HG02884 (cell line): ENCODE measurements at regions not wholly inside any gene's neighbourhood (a gene's known extent, or its start where the extent isn't known, plus 50 kb on each side); places are given as distances from the start of the nearest gene placed in this dataset.
"Not testable (repeated sequence)": the region's sequence is repeated elsewhere in the genome, so short reads cannot be mapped to it uniquely, and the experiment has no call there.

ENCODE experiments used
- ATAC-seq: cut with Tn5 transposase; IDR thresholded peaks from one replicate; pipeline ENCODE4 v1.9.1; 2021; ENCODE audit warnings: mild to moderate bottlenecking, moderate library complexity; ENCODE audit not compliant: unreplicated experiment

- ATAC-seq: no peak
These were observed 95.7 kb upstream of the TSHZ3 start for GRCh38 chr19:31444931-31445330.

GRCh38 chr19:31445406-31445805, 96.2 kb upstream of the TSHZ3 start:
- ATAC-seq: no peak

- ATAC-seq: no peak
These were observed 99.0 kb upstream of the TSHZ3 start for GRCh38 chr19:31448221-31448657.

DNA sequence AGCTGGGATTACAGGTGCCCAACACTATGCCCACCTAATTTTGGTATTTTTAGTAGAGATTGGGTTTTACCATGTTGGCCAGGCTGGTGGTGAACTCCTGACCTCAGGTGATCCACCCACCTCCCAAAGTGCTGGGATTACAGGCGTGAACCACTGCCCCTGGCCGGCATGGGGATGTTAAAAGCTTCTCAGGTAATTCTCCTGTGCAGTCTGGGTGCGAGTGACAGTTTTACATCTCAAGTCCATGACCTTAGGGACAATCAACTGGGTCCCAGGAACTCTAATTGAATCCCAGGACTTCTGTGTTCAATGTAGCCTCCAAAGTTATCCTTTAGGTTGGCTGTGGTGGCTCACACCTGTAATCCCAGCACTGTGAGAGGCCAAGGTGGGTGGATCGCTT, 100.1 kb upstream of the TSHZ3 start:
- no peak for ATAC-seq

- ATAC-seq: no peak
These were observed 101.5 kb upstream of the TSHZ3 start for GRCh38 chr19:31450696-31451095.

GRCh38 chr19:31451686-31452330, 102.6 kb upstream of the TSHZ3 start:
- ATAC-seq: no peak

DNA sequence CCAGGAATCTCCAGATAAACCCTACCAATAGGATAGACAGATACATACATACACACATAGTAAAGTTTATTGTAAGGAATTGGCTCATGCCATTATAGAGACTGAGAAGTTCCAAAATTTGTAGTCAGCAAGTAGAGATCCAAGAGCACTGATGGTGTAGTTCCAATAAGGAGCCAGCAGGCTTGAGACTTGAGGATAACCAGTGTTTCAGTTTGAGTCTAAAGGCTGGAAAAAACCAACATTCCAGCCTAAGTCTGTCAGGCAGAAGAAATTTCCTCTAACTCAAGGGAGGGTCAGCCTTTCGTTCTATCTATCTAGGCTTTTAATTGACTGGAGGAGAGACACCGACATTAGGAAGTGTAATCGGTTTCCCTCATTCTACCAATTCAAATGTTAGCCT, 110.2 kb upstream of the TSHZ3 start:
- no peak for ATAC-seq

GRCh38 chr19:31461814-31462539, 112.7 kb upstream of the TSHZ3 start:
- no peak for ATAC-seq

DNA sequence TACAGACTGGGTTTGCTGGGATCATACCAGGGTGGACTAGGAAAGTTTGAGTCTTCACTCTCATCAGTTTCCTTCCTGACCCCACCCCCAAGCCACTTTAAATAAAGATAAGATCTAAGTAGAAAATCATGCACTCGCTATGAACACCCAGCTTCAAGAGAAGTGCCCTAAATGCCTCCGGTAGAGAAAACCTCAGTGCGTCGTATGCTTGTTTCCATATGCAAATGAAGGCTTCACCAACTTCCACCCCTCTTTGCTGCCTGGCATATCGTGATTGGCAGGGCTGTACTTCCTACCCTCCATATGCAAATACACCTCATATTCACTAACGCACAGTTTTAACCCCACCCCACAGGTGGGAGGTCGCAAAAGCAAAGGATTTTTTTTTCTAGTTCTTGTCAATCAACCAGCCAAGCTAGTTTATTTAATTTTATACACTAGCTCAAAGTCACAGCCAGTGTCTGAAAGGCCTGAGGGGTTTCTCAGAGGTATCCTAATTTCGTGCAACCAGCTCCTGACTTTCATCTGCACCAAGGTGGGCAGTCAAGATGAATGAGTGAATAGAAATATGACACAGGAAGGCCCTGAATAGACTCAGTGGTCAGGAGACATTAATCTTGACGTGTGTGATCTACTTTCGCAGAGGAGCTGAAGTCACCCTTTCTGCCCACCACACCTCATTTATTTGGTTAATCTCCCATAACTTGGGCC, 121.1 kb upstream of the TSHZ3 start:
- no peak for ATAC-seq

DNA sequence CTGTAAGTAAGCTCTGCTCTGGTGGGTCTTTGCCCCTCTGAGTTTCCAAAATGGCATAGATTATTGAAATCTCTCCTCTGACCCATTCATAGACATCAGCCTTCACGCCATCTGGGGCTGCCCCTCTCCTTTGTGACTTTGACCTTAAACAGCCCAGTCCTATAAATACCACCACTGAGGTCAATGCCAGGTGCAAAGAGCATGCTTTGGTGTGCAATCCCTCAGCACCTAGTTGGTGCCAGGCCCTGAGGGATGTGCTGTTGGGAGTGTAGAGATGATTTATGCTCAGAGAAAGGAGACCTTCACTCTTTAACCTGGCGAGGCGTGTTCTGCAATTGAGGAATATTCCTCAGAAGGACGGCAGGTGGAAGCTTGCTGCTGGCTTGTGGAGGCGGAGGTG, 121.7 kb upstream of the TSHZ3 start:
- ATAC-seq: no peak

DNA sequence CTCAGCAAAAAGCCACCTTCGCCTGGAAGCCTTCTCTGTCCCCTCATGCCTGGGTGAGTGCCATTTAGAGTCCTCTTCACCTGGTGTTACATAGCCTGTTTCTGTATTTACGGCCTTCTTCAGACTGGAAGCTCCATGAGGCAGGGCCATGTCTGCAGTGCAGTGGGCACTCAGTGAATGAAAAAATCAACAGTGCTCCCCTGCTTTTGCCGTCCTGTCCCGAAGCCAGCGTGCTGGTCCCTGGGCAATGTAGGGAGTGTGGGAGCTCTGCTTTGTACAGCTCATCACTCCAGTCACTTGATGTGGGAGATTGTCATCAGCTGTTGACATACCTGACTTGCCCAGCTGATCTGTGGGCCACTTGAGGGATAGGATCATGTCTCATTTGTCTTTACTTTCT, 129.0 kb upstream of the TSHZ3 start:
- ATAC-seq: no peak

DNA sequence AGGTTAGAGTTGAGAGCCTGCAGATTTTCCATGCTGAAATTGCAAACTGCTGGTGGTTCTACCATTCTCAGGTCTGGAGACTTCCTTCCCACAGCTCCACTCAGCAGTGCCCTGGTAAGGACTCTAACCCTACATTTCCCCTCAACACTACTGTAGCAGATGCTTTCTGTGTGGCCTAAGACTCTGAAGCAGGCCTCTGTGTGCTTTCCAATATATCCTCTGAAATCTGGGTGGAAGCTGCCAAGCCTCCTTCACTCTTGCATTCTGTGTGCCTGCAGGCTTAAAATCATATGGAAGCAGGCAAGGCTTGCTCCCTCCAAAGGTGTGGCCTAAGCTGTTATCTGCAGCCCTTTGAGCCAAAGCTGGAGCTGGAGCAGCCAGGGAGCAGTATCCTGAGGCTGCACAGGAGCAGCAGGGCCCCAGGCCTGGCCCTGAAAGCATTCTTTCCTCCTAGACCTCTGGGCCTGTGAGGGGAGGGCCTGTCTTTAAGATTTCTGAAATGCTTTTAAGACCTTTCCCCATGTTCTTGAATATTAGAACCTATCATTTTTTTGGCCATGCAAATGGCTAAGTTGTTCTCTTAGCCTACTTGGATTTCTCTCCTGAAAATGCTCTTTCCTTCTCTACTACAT, 134.1 kb upstream of the TSHZ3 start:
- no peak for ATAC-seq

- ATAC-seq: not testable (repeated sequence)
These were observed 135.7 kb upstream of the TSHZ3 start for GRCh38 chr19:31484858-31485410.

- no peak for ATAC-seq
These were observed 136.2 kb upstream of the TSHZ3 start for GRCh38 chr19:31485472-31485871.

- no peak for ATAC-seq
These were observed 142.0 kb upstream of the TSHZ3 start for GRCh38 chr19:31491242-31491641.

DNA sequence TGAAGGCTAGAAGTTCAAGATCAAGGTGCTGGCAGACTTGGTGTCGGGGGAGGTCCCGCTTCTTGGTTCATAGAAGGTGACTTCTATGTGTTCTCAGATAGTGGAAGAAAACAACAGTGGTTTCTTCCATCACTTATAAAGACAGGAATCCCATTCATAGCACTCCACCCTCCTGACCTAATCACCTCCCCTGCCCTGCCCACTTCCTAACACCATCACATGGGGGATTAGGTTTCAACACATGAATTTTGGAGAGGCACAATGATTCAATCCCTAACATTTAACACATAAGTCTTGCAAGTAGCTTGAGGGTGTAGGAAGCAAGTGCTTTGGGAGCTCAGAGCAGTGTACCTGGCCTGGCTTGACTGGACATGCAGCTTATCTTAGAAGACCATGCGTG, 142.8 kb upstream of the TSHZ3 start:
- no peak for ATAC-seq

DNA sequence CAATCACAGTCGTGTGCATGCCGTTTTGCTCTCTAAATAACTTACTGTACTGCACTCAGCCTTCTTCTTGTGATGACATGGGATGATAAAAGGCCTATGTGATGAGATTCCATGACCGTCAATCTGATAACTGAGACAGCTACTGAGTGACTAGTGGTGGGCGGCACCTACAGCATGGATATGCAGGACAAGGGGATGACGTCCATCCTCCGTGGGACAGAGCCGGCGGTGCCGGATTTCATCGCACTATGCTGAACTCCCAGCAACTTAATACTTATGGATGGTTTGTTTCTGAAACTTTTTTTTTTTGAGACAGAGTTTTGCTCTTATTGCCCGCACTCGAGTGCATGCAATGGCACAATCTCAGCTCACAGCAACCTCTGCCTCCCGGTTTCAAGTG, 146.8 kb upstream of the TSHZ3 start:
- ATAC-seq: no peak

GRCh38 chr19:31497709-31498108, 148.5 kb upstream of the TSHZ3 start:
- no peak for ATAC-seq

- no peak for ATAC-seq
These were observed 149.5 kb upstream of the TSHZ3 start for GRCh38 chr19:31498781-31499180.

DNA sequence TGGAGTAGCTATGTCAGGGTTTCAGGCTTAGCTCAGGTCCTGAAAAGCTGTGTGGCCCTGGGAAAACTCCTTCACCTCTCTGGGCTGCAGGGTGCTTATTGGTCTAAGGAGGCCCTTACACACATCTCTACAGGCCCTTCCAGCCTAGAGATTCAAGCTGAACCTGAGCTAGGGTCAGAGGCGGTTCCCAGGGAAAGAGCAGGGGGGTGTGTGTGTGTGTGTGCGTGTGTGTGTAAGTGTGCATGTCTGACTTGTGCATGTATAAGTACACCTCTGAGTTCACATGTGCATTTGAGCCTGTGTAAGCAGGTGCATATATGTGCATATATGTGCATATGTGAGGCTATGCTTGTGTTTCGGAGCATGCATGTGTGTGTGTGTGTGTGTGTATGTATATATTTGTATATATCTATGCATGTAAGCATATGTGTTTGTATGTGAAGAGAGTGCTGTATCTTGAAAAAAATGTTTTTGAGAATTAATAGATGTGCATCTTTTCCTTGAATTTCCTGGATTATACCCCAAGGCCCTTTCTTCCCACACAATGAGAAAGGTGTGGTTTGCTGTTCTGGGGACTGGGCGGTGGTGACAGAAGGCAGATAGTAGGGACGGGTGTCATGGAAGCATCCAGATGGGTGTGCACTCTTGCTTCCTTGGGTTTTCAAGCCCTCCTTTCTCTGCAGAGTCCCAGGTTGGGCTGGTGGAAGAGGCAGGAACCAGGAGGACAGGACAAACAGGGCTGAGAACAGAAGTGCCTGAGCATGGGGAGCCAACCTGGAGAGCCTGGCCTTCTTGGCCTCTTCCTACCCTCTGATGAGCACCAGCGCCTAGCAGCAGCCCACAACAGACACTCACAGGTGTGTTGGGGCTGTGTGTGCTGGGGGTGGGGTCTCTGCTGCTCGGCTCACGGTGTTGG, 150.3 kb upstream of the TSHZ3 start:
- no peak for ATAC-seq
